GM12878 (cell line): ENCODE measurements at regions not wholly inside any gene's neighbourhood (a gene's known extent, or its start where the extent isn't known, plus 50 kb on each side); places are given as distances from the start of the nearest gene placed in this dataset.

Experiments
- ATAC-seq: fragments of 200-7000 bp; cut with Tn5 transposase; 3 replicates; pipeline ENCODE4 v1.9.1; 2020; ENCODE audit warnings: mild to moderate bottlenecking, moderate library complexity
- BruUV-seq: library from RNA; stranded (reverse); fragments of 400-500 nt; replicated peaks from 2 replicates; lab custom pipeline; 2021; lab: Mats Ljungman, UMichigan
- CTCF ChIA-PET: fragments of 300-600 bp; sonication (Branson Sonifier 250); formaldehyde crosslinking; extraction: SDS; loops from one replicate; lab custom pipeline; 2021; ENCODE audit warnings: inconsistent platforms; lab: Yijun Ruan, JAX
- POLR2A ChIA-PET: fragments of 350-600 bp; formaldehyde crosslinking; extraction: SDS; loops from one replicate; lab custom pipeline; 2021; ENCODE audit warnings: inconsistent platforms; lab: Charles Lee
- RAD21 ChIA-PET: fragments of 300-600 bp; sonication (Branson Sonifier 250); formaldehyde crosslinking; loops from one replicate; lab custom pipeline; 2023; ENCODE audit warnings: antibody characterized with exemption; ENCODE audit not compliant: unreplicated experiment; lab: Charles Lee
- SMC1A ChIA-PET: fragments of 300-600 bp; sonication (Branson Sonifier 250); formaldehyde crosslinking; loops from one replicate; lab custom pipeline; 2023; ENCODE audit not compliant: unreplicated experiment, uncharacterized antibody; lab: Charles Lee
- DNase-seq: peaks from one replicate; pipeline ENCODE4 v3.0.0-alpha.2; 2011; ENCODE audit warnings: low read depth, low spot score
- FAIRE-seq: peaks from 3 replicates; lab custom pipeline; 2011; peaks lifted over from hg19 to GRCh38; lab: Jason Lieb, UNC
- H2AFZ ChIP-seq: 2 replicates; pipeline ENCODE4 v1.6.0; 2011; ENCODE audit warnings: low read depth, low read length, control low read depth; ENCODE audit not compliant: control insufficient read depth
- H3K27ac ChIP-seq: 2 replicates; pipeline ENCODE4 v1.5.1; 2011; ENCODE audit warnings: control low read depth; ENCODE audit not compliant: control insufficient read depth, insufficient read depth
- H3K27me3 ChIP-seq, 2 experiments: replicated peaks in 1 of 2; 2 replicates each; pipeline versions ENCODE4 v1.6.0 to v1.6.1; 2011; ENCODE audit warnings: low read length in 1 of 2; ENCODE audit not compliant: control insufficient read depth in 2 of 2, insufficient read depth in 2 of 2
- H3K36me3 ChIP-seq, 2 experiments: 2 replicates each; pipeline ENCODE4 v1.5.1; 2011; ENCODE audit warnings: low read length in 1 of 2; ENCODE audit not compliant: control insufficient read depth in 2 of 2, insufficient read depth in 2 of 2
- H3K4me1 ChIP-seq: 2 replicates; pipeline ENCODE4 v1.6.1; 2011; ENCODE audit warnings: mild to moderate bottlenecking, low read length, moderate library complexity, mixed read lengths; ENCODE audit not compliant: control insufficient read depth, insufficient read depth
- H3K4me2 ChIP-seq: 2 replicates; pipeline ENCODE4 v1.6.0; 2011; ENCODE audit warnings: control low read depth; ENCODE audit not compliant: control insufficient read depth, insufficient read depth
- H3K4me3 ChIP-seq: fragments of 200-600 bp; sonication (generic); 2 replicates; pipeline ENCODE4 v1.5.1; 2016
- H3K79me2 ChIP-seq: 2 replicates; pipeline ENCODE4 v1.6.0; 2011; ENCODE audit warnings: low read length; ENCODE audit not compliant: control insufficient read depth, insufficient read depth
- H3K9ac ChIP-seq: 2 replicates; pipeline ENCODE4 v1.8.0; 2011; ENCODE audit warnings: low read length, control low read depth, mixed read lengths; ENCODE audit not compliant: control insufficient read depth, insufficient read depth
- H3K9me3 ChIP-seq: replicated peaks from 3 replicates; pipeline ENCODE4 v1.5.1; 2011; ENCODE audit warnings: mild to moderate bottlenecking, low read length; ENCODE audit not compliant: control insufficient read depth, insufficient read depth
- H4K20me1 ChIP-seq: 2 replicates; pipeline ENCODE4 v1.6.0; 2011; ENCODE audit not compliant: control insufficient read depth, insufficient read depth
- BHLHE40 ChIP-seq, 2 experiments: fragments of 450-650 bp in 1 of 2; IDR thresholded peaks; 2 replicates each; pipeline ENCODE4 v1.6.1; 2011 to 2017; ENCODE audit warnings: low read depth in 2 of 2, borderline replicate concordance in 1 of 2, improper control_type of control experiment in 1 of 2, low read length in 1 of 2, mild to moderate bottlenecking in 1 of 2
- CREM ChIP-seq: IDR thresholded peaks from 2 replicates; pipeline ENCODE4 v1.6.1; 2014; ENCODE audit warnings: antibody characterized with exemption, low read depth
- EGR1 ChIP-seq, 2 experiments: IDR thresholded peaks; 1 replicate in 1 of 2; 2 replicates in 1 of 2; pipeline ENCODE4 v1.6.1; 2011 to 2012; ENCODE audit warnings: low read depth in 2 of 2, low read length in 2 of 2, borderline replicate concordance in 1 of 2, mild to moderate bottlenecking in 1 of 2, moderate library complexity in 1 of 2
- GATAD2B ChIP-seq: fragments of 450-650 bp; conservative IDR thresholded peaks from 2 replicates; pipeline ENCODE4 v1.6.1; 2017; ENCODE audit warnings: low read depth, mild to moderate bottlenecking, moderate library complexity
- HDAC2 ChIP-seq: fragments of 200-600 bp; sonication (generic); IDR thresholded peaks from 2 replicates; pipeline ENCODE4 v1.6.1; 2017
- NR2C2 ChIP-seq: IDR thresholded peaks from 2 replicates; pipeline ENCODE4 v1.6.1; 2011; ENCODE audit warnings: borderline replicate concordance, low read depth; ENCODE audit not compliant: control insufficient read depth, insufficient read length
- POLR2A ChIP-seq: IDR thresholded peaks from 2 replicates; pipeline ENCODE4 v1.6.1; 2011; ENCODE audit warnings: low read depth, mild to moderate bottlenecking, low read length
- RBBP5 ChIP-seq: fragments of 200-600 bp; sonication (generic); conservative IDR thresholded peaks from 2 replicates; pipeline ENCODE4 v1.6.1; 2016
- SMAD1 ChIP-seq: fragments of 450-650 bp; IDR thresholded peaks from 2 replicates; pipeline ENCODE4 v1.6.1; 2018; ENCODE audit warnings: mild to moderate bottlenecking, low read depth; ENCODE audit not compliant: partially characterized antibody
- SMARCA5 ChIP-seq: fragments of 450-650 bp; IDR thresholded peaks from 2 replicates; pipeline ENCODE4 v1.6.1; 2017; ENCODE audit warnings: mild to moderate bottlenecking
- SREBF1 ChIP-seq: IDR thresholded peaks from 2 replicates; pipeline ENCODE4 v1.6.1; 2012; ENCODE audit warnings: mild to moderate bottlenecking, low read length
- TCF12 ChIP-seq: IDR thresholded peaks from 2 replicates; pipeline ENCODE4 v1.6.1; 2011; ENCODE audit warnings: low read depth, mild to moderate bottlenecking, low read length
- TCF3 ChIP-seq: IDR thresholded peaks from 2 replicates; pipeline ENCODE4 v1.6.1; 2012; ENCODE audit warnings: low read depth, mild to moderate bottlenecking, low read length, borderline replicate concordance; ENCODE audit not compliant: insufficient read depth
- WRNIP1 ChIP-seq: IDR thresholded peaks from 2 replicates; pipeline ENCODE4 v1.6.1; 2011; ENCODE audit warnings: low read depth, low read length, improper control_type of control experiment, borderline replicate concordance
- WGBS: methylation state at CpG from one replicate; pipeline ENCODE4 v1.1.6; 2016; ENCODE audit warnings: low lambda C conversion rate; ENCODE audit not compliant: insufficient replicate concordance, insufficient coverage; ENCODE audit errors: missing lambda C conversion rate; 5-methylcytosine and 5-hydroxymethylcytosine counted together
- in situ Hi-C: fragments of 300-500 bp; cut with MboI; formaldehyde crosslinking; loops from 9 replicates; pipeline ENCODE4 v1.14.3; 2018; ENCODE audit warnings: mixed read lengths
- intact Hi-C: fragments of 100-400 bp; cut with micrococcal nuclease; formaldehyde crosslinking; loops from one replicate; pipeline ENCODE4 v1.14.2; 2022; ENCODE audit not compliant: unreplicated experiment
- TF ChIP-seq, protein P1 (sequence below): fragments of 450-650 bp; IDR thresholded peaks from 2 replicates; pipeline ENCODE4 v1.6.1; 2017; ENCODE audit warnings: mild to moderate bottlenecking
- TF ChIP-seq, protein P2 (sequence below): fragments of 450-650 bp; IDR thresholded peaks from 2 replicates; pipeline ENCODE4 v1.6.1; 2017; ENCODE audit warnings: mild to moderate bottlenecking, low read depth, inconsistent platforms; ENCODE audit not compliant: poor library complexity, severe bottlenecking
- TF ChIP-seq, protein P3 (sequence below): fragments of 150-350 bp; IDR thresholded peaks from 2 replicates; pipeline ENCODE4 v1.6.1; 2016; ENCODE audit warnings: low read depth, low read length
- TF ChIP-seq, protein P4 (sequence below): IDR thresholded peaks from 2 replicates; pipeline ENCODE4 v1.6.1; 2012; ENCODE audit warnings: low read depth, low read length, improper control_type of control experiment

DNA sequence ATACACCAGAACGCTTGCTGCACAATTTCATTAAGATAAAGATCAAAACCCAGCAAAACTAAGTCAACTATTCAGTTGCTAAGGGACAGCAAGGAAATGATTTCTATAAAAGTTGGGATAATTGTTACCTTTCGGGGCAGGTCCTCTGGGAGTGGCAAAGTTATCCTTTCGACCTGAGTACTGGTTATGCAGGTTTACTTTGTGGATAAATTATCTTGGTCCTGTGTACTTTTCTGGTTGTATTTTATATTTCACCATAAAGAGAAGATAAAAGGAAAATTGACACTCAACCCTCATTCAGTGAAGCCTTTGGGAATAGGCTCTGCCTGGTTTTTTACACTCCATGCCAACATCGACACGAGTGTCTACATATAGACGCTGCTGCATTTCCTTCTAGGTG is 146.5 kb downstream of the SYK start:
- no peaks in the 10 kb centered on the region for H3K36me3 ChIP-seq
- intact Hi-C loops, result no loop called here
- FAIRE-seq, result no peak
- H3K4me2 ChIP-seq, result no peak overlapping the region
- H3K4me3 ChIP-seq, result no peak overlapping the region
- in situ Hi-C loops, result no loop called here
- RAD21 ChIA-PET, result no interaction called here
- no peak for DNase-seq
- H3K79me2 ChIP-seq, result no peaks in the 10 kb centered on the region
- no peaks in the 10 kb centered on the region for H4K20me1 ChIP-seq
- peaks cover 2% of the 10 kb centered on the region; the same call in 1 of the 2 replicates for H3K4me1 ChIP-seq
- no peak overlapping the region for H3K9ac ChIP-seq
- WGBS, result 21% methylated on average over 6 of the region's 6 CpGs
- no peak overlapping the region for H2AFZ ChIP-seq
- TF ChIP-seq, protein P1, sequence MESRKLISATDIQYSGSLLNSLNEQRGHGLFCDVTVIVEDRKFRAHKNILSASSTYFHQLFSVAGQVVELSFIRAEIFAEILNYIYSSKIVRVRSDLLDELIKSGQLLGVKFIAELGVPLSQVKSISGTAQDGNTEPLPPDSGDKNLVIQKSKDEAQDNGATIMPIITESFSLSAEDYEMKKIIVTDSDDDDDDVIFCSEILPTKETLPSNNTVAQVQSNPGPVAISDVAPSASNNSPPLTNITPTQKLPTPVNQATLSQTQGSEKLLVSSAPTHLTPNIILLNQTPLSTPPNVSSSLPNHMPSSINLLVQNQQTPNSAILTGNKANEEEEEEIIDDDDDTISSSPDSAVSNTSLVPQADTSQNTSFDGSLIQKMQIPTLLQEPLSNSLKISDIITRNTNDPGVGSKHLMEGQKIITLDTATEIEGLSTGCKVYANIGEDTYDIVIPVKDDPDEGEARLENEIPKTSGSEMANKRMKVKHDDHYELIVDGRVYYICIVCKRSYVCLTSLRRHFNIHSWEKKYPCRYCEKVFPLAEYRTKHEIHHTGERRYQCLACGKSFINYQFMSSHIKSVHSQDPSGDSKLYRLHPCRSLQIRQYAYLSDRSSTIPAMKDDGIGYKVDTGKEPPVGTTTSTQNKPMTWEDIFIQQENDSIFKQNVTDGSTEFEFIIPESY, result no peak
- TF ChIP-seq HDAC2, result no peak
- TF ChIP-seq GATAD2B, result no peak
- TF ChIP-seq TCF12, result no peak
- TF ChIP-seq BHLHE40 (IDR thresholded peaks at IDR 0.05; ENCODE audit: borderline replicate concordance in 1 of 2, low read depth in 2 of 2, low read length in 1 of 2), result no peak
- TF ChIP-seq RBBP5, result no peak
- no peak for TF ChIP-seq CREM
- no peak for TF ChIP-seq WRNIP1
- no peak for TF ChIP-seq SMAD1
- TF ChIP-seq SMARCA5, result no peak
- no peak for TF ChIP-seq SREBF1
- no peak for TF ChIP-seq POLR2A
- TF ChIP-seq TCF3, result no peak
- TF ChIP-seq, protein P2, sequence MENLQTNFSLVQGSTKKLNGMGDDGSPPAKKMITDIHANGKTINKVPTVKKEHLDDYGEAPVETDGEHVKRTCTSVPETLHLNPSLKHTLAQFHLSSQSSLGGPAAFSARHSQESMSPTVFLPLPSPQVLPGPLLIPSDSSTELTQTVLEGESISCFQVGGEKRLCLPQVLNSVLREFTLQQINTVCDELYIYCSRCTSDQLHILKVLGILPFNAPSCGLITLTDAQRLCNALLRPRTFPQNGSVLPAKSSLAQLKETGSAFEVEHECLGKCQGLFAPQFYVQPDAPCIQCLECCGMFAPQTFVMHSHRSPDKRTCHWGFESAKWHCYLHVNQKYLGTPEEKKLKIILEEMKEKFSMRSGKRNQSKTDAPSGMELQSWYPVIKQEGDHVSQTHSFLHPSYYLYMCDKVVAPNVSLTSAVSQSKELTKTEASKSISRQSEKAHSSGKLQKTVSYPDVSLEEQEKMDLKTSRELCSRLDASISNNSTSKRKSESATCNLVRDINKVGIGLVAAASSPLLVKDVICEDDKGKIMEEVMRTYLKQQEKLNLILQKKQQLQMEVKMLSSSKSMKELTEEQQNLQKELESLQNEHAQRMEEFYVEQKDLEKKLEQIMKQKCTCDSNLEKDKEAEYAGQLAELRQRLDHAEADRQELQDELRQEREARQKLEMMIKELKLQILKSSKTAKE, result no peak
- TF ChIP-seq, protein P3, sequence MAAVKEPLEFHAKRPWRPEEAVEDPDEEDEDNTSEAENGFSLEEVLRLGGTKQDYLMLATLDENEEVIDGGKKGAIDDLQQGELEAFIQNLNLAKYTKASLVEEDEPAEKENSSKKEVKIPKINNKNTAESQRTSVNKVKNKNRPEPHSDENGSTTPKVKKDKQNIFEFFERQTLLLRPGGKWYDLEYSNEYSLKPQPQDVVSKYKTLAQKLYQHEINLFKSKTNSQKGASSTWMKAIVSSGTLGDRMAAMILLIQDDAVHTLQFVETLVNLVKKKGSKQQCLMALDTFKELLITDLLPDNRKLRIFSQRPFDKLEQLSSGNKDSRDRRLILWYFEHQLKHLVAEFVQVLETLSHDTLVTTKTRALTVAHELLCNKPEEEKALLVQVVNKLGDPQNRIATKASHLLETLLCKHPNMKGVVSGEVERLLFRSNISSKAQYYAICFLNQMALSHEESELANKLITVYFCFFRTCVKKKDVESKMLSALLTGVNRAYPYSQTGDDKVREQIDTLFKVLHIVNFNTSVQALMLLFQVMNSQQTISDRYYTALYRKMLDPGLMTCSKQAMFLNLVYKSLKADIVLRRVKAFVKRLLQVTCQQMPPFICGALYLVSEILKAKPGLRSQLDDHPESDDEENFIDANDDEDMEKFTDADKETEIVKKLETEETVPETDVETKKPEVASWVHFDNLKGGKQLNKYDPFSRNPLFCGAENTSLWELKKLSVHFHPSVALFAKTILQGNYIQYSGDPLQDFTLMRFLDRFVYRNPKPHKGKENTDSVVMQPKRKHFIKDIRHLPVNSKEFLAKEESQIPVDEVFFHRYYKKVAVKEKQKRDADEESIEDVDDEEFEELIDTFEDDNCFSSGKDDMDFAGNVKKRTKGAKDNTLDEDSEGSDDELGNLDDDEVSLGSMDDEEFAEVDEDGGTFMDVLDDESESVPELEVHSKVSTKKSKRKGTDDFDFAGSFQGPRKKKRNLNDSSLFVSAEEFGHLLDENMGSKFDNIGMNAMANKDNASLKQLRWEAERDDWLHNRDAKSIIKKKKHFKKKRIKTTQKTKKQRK, result no peak
- TF ChIP-seq, protein P4, sequence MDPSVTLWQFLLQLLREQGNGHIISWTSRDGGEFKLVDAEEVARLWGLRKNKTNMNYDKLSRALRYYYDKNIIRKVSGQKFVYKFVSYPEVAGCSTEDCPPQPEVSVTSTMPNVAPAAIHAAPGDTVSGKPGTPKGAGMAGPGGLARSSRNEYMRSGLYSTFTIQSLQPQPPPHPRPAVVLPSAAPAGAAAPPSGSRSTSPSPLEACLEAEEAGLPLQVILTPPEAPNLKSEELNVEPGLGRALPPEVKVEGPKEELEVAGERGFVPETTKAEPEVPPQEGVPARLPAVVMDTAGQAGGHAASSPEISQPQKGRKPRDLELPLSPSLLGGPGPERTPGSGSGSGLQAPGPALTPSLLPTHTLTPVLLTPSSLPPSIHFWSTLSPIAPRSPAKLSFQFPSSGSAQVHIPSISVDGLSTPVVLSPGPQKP, result no peak
- TF ChIP-seq NR2C2, result no peak
- no peak for TF ChIP-seq EGR1 (IDR thresholded peaks at IDR 0.05; ENCODE audit: borderline replicate concordance in 1 of 2, low read depth in 2 of 2, low read length in 2 of 2)
- peaks cover 0 to 6% of the 10 kb centered on the region in 2 experiments; a peak in 3 of 4 replicates for H3K27me3 ChIP-seq
- CTCF ChIA-PET, result no interaction called here
- no TSS peak for BruUV-seq
- H3K9me3 ChIP-seq, result no peaks in the 10 kb centered on the region
- POLR2A ChIA-PET, result interaction anchor here (0.6 kb wide), 1 partner anchor 438 kb away, joined by 9 read pairs; no protein-coding TSS in a partner anchor
- H3K27ac ChIP-seq, result no peak overlapping the region
- SMC1A ChIA-PET, result no interaction called here
- no peak for ATAC-seq
